ENCODE measurements at regions not wholly inside any gene's neighbourhood (a gene's known extent, or its start where the extent isn't known, plus 50 kb on each side); places are given as distances from the start of the nearest gene placed in this dataset.

GRCh38 chr16:64745258-64745930, 376.5 kb downstream of the CDH11 start:
- DNase-seq (ENCODE audit: low read depth, low spot score) (no peak), FAIRE-seq (no peak), ATAC-seq (no peak)
- Histone ChIP-seq H3K4me1 (ENCODE audit: control insufficient read depth, insufficient read depth, low read length) (no peaks in the 10 kb centered on the region), H3K79me2 (ENCODE audit: control insufficient read depth, insufficient read depth, low read length) (no peaks in the 10 kb centered on the region), H4K20me1 (ENCODE audit: control insufficient read depth, insufficient read depth) (no peaks in the 10 kb centered on the region), H3K4me2 (ENCODE audit: control insufficient read depth, insufficient read depth) (no peak overlapping the region), H3K4me3 (no peak overlapping the region), H3K27ac (ENCODE audit: control insufficient read depth, insufficient read depth) (no peak overlapping the region), H3K36me3 (ENCODE audit: control insufficient read depth in 2 of 2, insufficient read depth in 2 of 2, low read length in 1 of 2) (no peaks in the 10 kb centered on the region), H2AFZ (ENCODE audit: control insufficient read depth, low read depth, low read length) (no peak overlapping the region), H3K9ac (ENCODE audit: control insufficient read depth, insufficient read depth, low read length) (no peak overlapping the region), H3K27me3 (replicated peaks in 1 of 2; ENCODE audit: control insufficient read depth in 2 of 2, insufficient read depth in 2 of 2, low read length in 1 of 2) (no peaks in the 10 kb centered on the region), H3K9me3 (replicated peaks; ENCODE audit: control insufficient read depth, insufficient read depth, low read length) (no peaks in the 10 kb centered on the region)
- CTCF ChIA-PET: interaction anchor here (0.6 to 1.9 kb wide), 2 partner anchors 236 to 238 kb away, joined by 4 to 5 read pairs; no protein-coding TSS in a partner anchor
- intact Hi-C loops (cut with micrococcal nuclease; ENCODE audit: unreplicated experiment): no loop called here
- RAD21 ChIA-PET (ENCODE audit: unreplicated experiment): no interaction called here
- SMC1A ChIA-PET (ENCODE audit: uncharacterized antibody, unreplicated experiment): interaction anchor here (1.0 kb wide), 1 partner anchor 238 kb away, joined by 4 read pairs; no protein-coding TSS in a partner anchor
- POLR2A ChIA-PET: no interaction called here
- in situ Hi-C loops (cut with MboI): no loop called here
- no TSS peak for BruUV-seq (replicated peaks)
- 0% methylated on average over 4 of the region's 4 CpGs for WGBS (ENCODE audit: insufficient coverage, insufficient replicate concordance, low lambda C conversion rate, missing lambda C conversion rate)
- no peak for TF ChIP-seq PAX5 (IDR thresholded peaks at IDR 0.05; ENCODE audit: borderline replicate concordance, low read depth, low read length)
- TF ChIP-seq MYB (IDR thresholded peaks at IDR 0.05; ENCODE audit: borderline replicate concordance, low read depth, low read length): no peak
- no peak for TF ChIP-seq E4F1 (IDR thresholded peaks at IDR 0.05; ENCODE audit: borderline replicate concordance, partially characterized antibody)
- no peak for TF ChIP-seq ZNF592 (IDR thresholded peaks at IDR 0.05)
- no peak for TF ChIP-seq REST (IDR thresholded peaks at IDR 0.05; ENCODE audit: low read depth, low read length)
- no peak for TF ChIP-seq NFYB (IDR thresholded peaks at IDR 0.05; ENCODE audit: insufficient read depth, low read depth, low read length)
- TF ChIP-seq ZNF384 (IDR thresholded peaks at IDR 0.05; ENCODE audit: borderline replicate concordance, low read depth, low read length): no peak
- TF ChIP-seq ZBTB11 (CRISPR knock-in tag; IDR thresholded peaks at IDR 0.05): no peak
- no peak for TF ChIP-seq SMARCA5 (IDR thresholded peaks at IDR 0.05)
